HepG2 (cell line): ENCODE measurements at regions not wholly inside any gene's neighbourhood (a gene's known extent, or its start where the extent isn't known, plus 50 kb on each side); places are given as distances from the start of the nearest gene placed in this dataset.

Source experiments
- AKAP8 ChIP-seq: sonication (generic); formaldehyde crosslinking; IDR thresholded peaks from 2 replicates; pipeline ENCODE4 v1.5.1; 2020; ENCODE audit warnings: mild to moderate bottlenecking, missing genetic modification reagents
- FUBP1 ChIP-seq: sonication (generic); formaldehyde crosslinking; IDR thresholded peaks from 2 replicates; pipeline ENCODE4 v1.5.1; 2020; ENCODE audit warnings: missing genetic modification reagents, mild to moderate bottlenecking, borderline replicate concordance
- HNF1A ChIP-seq, 2 experiments: sonication (generic) in 1 of 2; formaldehyde crosslinking in 1 of 2; IDR thresholded peaks; 2 replicates each; pipeline versions ENCODE4 v1.4.0 to v1.6.1; 2016 to 2020; ENCODE audit warnings: borderline replicate concordance in 1 of 2, low read depth in 1 of 2, mild to moderate bottlenecking in 1 of 2, missing genetic modification reagents in 1 of 2
- MBD4 ChIP-seq: IDR thresholded peaks from 2 replicates; pipeline ENCODE4 v1.6.1; 2012; ENCODE audit warnings: low read length, inconsistent platforms, borderline replicate concordance
- MEIS2 ChIP-seq: sonication (generic); formaldehyde crosslinking; IDR thresholded peaks from 2 replicates; pipeline ENCODE4 v1.9.0; 2021; ENCODE audit warnings: mild to moderate bottlenecking, missing genetic modification reagents
- MLXIP ChIP-seq: sonication (generic); formaldehyde crosslinking; IDR thresholded peaks from 2 replicates; pipeline ENCODE4 v1.9.0; 2021; ENCODE audit warnings: missing genetic modification reagents, borderline replicate concordance
- PHF21A ChIP-seq: sonication (generic); formaldehyde crosslinking; IDR thresholded peaks from 2 replicates; pipeline ENCODE4 v1.5.0; 2020; ENCODE audit warnings: mild to moderate bottlenecking, missing genetic modification reagents
- RXRB ChIP-seq: IDR thresholded peaks from 2 replicates; pipeline ENCODE4 v1.6.1; 2016; ENCODE audit warnings: borderline replicate concordance, missing genetic modification reagents, missing compliant biosample characterization
- SMARCC2 ChIP-seq: fragments of 450-650 bp; IDR thresholded peaks from 2 replicates; pipeline ENCODE4 v1.6.1; 2017; ENCODE audit warnings: antibody characterized with exemption, mild to moderate bottlenecking
- TFDP1 ChIP-seq: IDR thresholded peaks from 2 replicates; pipeline ENCODE4 v1.6.1; 2016; ENCODE audit warnings: missing compliant biosample characterization, missing genetic modification reagents, borderline replicate concordance
- ZMYM3 ChIP-seq: sonication (generic); formaldehyde crosslinking; IDR thresholded peaks from 2 replicates; pipeline ENCODE4 v1.5.1; 2020; ENCODE audit warnings: mild to moderate bottlenecking, missing genetic modification reagents
- ZNF10 ChIP-seq: sonication (generic); formaldehyde crosslinking; IDR thresholded peaks from 2 replicates; pipeline ENCODE4 v1.4.0; 2020; ENCODE audit warnings: mild to moderate bottlenecking, low read depth, missing genetic modification reagents, borderline replicate concordance
- ZNF280B ChIP-seq: sonication (generic); formaldehyde crosslinking; IDR thresholded peaks from 2 replicates; pipeline ENCODE4 v1.5.0; 2020; ENCODE audit warnings: missing genetic modification reagents, mild to moderate bottlenecking, borderline replicate concordance
- ZNF382 ChIP-seq: sonication (generic); formaldehyde crosslinking; IDR thresholded peaks from 2 replicates; pipeline ENCODE4 v1.5.0; 2020; ENCODE audit warnings: missing genetic modification reagents, mild to moderate bottlenecking, borderline replicate concordance
- ZNF768 ChIP-seq: sonication (generic); formaldehyde crosslinking; IDR thresholded peaks from 2 replicates; pipeline ENCODE4 v1.4.0; 2020; ENCODE audit warnings: missing genetic modification reagents

GRCh38 chr20:50388733-50389437, 121.3 kb upstream of the PTPN1 start (continued):
- TF ChIP-seq ZMYM3 (CRISPR knock-in tag): peak; percentile 100
- no peak for TF ChIP-seq MBD4
- no peak for TF ChIP-seq ZNF382 (CRISPR knock-in tag)
- TF ChIP-seq MEIS2: peak; percentile 93
- TF ChIP-seq TFDP1 (CRISPR knock-in tag): no peak; the same call in 1 of the 2 replicates
- no peak for TF ChIP-seq ZNF10 (CRISPR knock-in tag)
- no peak; the same call in 1 of the 2 replicates for TF ChIP-seq HNF1A (IDR thresholded peaks at IDR 0.05; ENCODE audit: low read depth)
- peak; percentile 74; the same call in 1 of the 2 replicates for TF ChIP-seq HNF1A (CRISPR knock-in tag; IDR thresholded peaks at IDR 0.05; ENCODE audit: borderline replicate concordance)
- no peak for TF ChIP-seq SMARCC2
- TF ChIP-seq MLXIP: no peak
- peak; percentile 89 for TF ChIP-seq PHF21A (CRISPR knock-in tag)
- no peak for TF ChIP-seq ZNF280B
- TF ChIP-seq AKAP8 (CRISPR knock-in tag): no peak
- peak; percentile 96 for TF ChIP-seq RXRB (CRISPR knock-in tag)
- peak; percentile 43 for TF ChIP-seq ZNF768 (CRISPR knock-in tag)
- TF ChIP-seq FUBP1 (CRISPR knock-in tag): no peak
